Mucosa of stomach (tissue), 1 donor: ENCODE measurements at regions not wholly inside any gene's neighbourhood (a gene's known extent, or its start where the extent isn't known, plus 50 kb on each side); places are given as distances from the start of the nearest gene placed in this dataset.

Experiments
- H3K27me3 ChIP-seq: one replicate; pipeline ENCODE4 v1.7.0; 2013; ENCODE audit warnings: mild to moderate bottlenecking, low read length; ENCODE audit not compliant: control insufficient read depth, insufficient read depth
- H3K36me3 ChIP-seq: one replicate; pipeline ENCODE4 v1.7.0; 2013; ENCODE audit warnings: low read length; ENCODE audit not compliant: control insufficient read depth, insufficient read depth
- H3K4me1 ChIP-seq: one replicate; pipeline ENCODE4 v1.7.0; 2013; ENCODE audit warnings: mild to moderate bottlenecking, low read length; ENCODE audit not compliant: control insufficient read depth, insufficient read depth
- H3K4me3 ChIP-seq: one replicate; pipeline ENCODE4 v1.7.0; 2013; ENCODE audit warnings: low read length
- H3K9ac ChIP-seq: one replicate; pipeline ENCODE4 v1.7.0; 2013; ENCODE audit warnings: mild to moderate bottlenecking, low read length, moderate library complexity
- H3K9me3 ChIP-seq: one replicate; pipeline ENCODE4 v1.7.0; 2013; ENCODE audit warnings: mild to moderate bottlenecking, low read length, moderate library complexity; ENCODE audit not compliant: control insufficient read depth
- donor health status: Pancreatic carcinoma.

DNA sequence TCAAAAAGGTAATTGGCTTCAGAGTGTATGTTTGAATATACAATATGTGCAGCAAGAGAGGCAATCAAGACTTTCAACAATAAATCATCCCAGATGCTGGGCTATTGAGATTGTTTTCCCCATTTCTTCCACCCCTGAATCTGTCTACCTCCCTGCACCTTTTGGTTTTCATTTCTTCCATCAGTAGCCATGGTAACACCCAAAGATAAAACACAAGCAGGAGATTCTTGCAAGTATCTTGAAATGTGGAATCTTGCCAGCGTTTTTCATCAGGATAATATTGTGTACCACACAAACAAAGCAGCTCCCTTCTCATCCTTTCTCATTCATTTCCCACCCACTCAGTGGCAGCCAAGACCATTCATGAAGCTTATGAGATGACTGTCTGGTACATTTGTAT, 73.0 kb upstream of the NRSN1 start:
- Histone ChIP-seq H3K4me3 (no peak overlapping the region), H3K36me3 (no peaks in the 10 kb centered on the region), H3K27me3 (no peaks in the 10 kb centered on the region), H3K9ac (no peak overlapping the region), H3K9me3 (no peaks in the 10 kb centered on the region), H3K4me1 (no peaks in the 10 kb centered on the region)

- H3K36me3 ChIP-seq, result no peaks in the 10 kb centered on the region
- H3K9me3 ChIP-seq, result no peaks in the 10 kb centered on the region
- H3K4me3 ChIP-seq, result no peak overlapping the region
- H3K4me1 ChIP-seq, result no peaks in the 10 kb centered on the region
- no peak overlapping the region for H3K9ac ChIP-seq
- no peaks in the 10 kb centered on the region for H3K27me3 ChIP-seq
Measured at GRCh38 chr6:24054388-24054787, 71.6 kb upstream of the NRSN1 start.

- H3K9ac ChIP-seq, result no peak overlapping the region
- no peaks in the 10 kb centered on the region for H3K9me3 ChIP-seq
- H3K4me3 ChIP-seq, result no peak overlapping the region
Measured at GRCh38 chr6:24056567-24056966, 69.4 kb upstream of the NRSN1 start.

GRCh38 chr6:24057030-24057429, 69.0 kb upstream of the NRSN1 start:
- Histone ChIP-seq H3K4me1 (no peaks in the 10 kb centered on the region), H3K27me3 (no peaks in the 10 kb centered on the region), H3K9me3 (no peaks in the 10 kb centered on the region), H3K4me3 (no peak overlapping the region), H3K9ac (no peak overlapping the region), H3K36me3 (no peaks in the 10 kb centered on the region)

More at GRCh38 chr6:24056567-24056966, 69.4 kb upstream of the NRSN1 start:
- H3K27me3 ChIP-seq, result no peaks in the 10 kb centered on the region
- H3K36me3 ChIP-seq, result no peaks in the 10 kb centered on the region
- H3K4me1 ChIP-seq, result no peaks in the 10 kb centered on the region

DNA sequence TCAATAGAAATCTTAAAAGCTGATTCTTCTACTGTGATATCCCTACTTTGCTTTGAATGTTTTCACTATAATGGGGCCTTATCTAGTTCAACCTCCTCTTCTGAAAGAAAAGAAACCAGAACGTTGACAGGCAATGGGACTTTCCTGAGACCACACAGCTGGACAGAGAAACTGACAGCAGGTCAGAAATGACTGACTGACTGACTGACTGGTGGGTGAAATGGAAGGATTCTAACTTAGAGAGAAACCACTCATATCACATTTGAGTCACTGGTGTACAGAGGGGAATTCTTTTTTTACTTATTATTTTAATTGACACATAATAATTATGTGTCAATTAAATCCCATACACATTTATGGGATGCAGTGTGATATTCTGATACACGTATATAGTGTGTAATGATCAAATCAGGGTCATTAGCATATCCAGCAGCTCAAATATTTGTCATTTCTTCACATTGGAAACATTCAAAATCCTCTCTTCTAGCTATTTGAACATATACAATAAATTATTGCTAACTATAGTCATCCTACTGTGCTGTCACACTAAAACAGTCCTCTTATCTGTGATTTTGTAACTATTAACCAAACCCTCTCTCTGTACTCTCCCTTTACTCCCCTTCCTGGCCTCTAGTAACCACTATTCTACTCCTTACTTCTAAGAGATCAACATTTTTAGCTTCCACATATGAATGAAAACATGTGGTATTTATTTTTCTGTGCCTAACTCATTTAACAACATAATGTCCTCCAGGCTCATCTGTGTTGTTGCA, 64.8 kb upstream of the NRSN1 start:
- Histone ChIP-seq H3K9me3 (no peaks in the 10 kb centered on the region), H3K4me1 (no peaks in the 10 kb centered on the region), H3K4me3 (no peak overlapping the region), H3K27me3 (no peaks in the 10 kb centered on the region), H3K9ac (no peak overlapping the region), H3K36me3 (no peaks in the 10 kb centered on the region)

- Histone ChIP-seq H3K27me3 (no peaks in the 10 kb centered on the region), H3K4me1 (no peaks in the 10 kb centered on the region), H3K9ac (no peak overlapping the region), H3K36me3 (no peaks in the 10 kb centered on the region), H3K4me3 (no peak overlapping the region), H3K9me3 (no peaks in the 10 kb centered on the region)
Measured at GRCh38 chr6:24064106-24064505, 61.9 kb upstream of the NRSN1 start.

DNA sequence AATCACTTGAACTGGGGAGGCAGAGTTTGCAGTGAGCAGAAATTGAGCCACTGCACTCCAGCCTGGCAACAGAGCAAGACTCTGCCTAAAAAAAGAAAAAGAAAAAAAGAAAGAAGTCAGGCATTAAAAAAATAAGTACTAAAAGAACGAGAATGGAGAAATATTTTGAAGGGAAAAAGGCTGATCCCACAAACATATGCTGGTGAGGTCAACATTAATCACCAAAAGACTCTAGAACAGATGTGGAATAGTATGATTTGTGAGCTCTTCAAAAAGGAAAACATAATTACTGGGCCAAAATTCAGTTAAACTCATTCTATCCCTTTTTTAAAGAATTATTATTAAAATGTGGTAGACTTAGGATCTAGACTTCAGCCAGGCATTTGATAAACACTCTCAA, 61.2 kb upstream of the NRSN1 start:
- Histone ChIP-seq H3K4me1 (no peaks in the 10 kb centered on the region), H3K27me3 (no peaks in the 10 kb centered on the region), H3K9me3 (no peaks in the 10 kb centered on the region), H3K4me3 (no peak overlapping the region), H3K36me3 (no peaks in the 10 kb centered on the region), H3K9ac (no peak overlapping the region)

DNA sequence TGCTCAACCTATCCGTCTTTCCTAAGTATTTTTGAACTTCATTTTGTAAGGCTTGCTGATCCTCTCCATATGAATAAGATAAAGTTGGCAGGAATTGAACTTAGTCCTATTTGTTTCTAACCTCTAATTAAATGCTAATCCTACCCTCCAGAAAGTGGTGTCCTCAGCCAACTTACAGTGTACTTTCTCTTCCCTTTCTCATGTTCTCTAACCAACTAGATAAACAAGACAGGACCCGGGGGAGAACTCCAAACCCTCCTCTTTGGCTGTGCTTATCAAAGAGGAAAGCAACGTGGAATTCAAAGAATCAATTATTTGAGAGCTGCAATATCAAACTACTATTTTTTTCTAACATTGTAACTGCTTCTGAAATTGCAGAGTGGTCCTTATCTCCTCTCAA, 56.5 kb upstream of the NRSN1 start:
- Histone ChIP-seq H3K4me1 (no peaks in the 10 kb centered on the region), H3K4me3 (no peak overlapping the region), H3K27me3 (no peaks in the 10 kb centered on the region), H3K9ac (no peak overlapping the region), H3K36me3 (no peaks in the 10 kb centered on the region), H3K9me3 (no peaks in the 10 kb centered on the region)

DNA sequence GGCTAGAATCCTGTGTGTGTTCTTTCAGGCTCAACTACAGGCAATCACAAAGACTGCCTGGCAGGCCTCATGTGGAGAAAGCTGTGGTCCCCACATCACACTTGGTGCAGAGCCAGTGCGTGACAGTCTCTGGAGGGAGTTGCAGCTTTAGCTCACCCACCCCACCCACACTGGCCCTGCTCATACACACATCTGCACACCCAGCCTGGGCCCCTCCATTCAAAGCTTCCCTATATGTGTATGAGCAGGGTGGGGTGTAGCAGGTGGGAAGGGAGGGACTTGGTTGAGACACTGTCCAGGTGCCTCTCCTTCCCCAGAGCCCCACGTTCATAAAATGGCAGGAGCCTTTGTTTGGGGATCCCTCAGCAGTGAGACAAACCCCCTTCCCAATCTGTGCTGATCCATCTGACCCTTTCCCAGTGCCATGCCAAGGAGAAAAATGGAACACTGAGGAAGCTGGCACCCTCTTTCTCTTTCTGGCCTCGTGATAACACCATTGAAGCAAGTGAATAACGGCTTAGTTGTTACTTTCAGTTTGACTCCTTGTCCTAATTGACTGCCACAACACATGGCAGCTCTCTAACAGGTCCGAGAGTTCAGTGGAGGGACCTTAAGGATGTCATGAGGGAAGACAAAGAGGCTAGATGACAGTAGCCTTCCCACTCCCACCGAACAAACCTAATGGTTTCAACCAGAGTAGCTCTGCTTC, 53.8 kb upstream of the NRSN1 start:
- Histone ChIP-seq H3K9me3 (no peaks in the 10 kb centered on the region), H3K27me3 (no peaks in the 10 kb centered on the region), H3K4me3 (no peak overlapping the region), H3K9ac (no peak overlapping the region), H3K36me3 (no peaks in the 10 kb centered on the region), H3K4me1 (no peaks in the 10 kb centered on the region)

- Histone ChIP-seq H3K9me3 (no peaks in the 10 kb centered on the region), H3K4me3 (no peak overlapping the region), H3K27me3 (no peaks in the 10 kb centered on the region), H3K4me1 (no peaks in the 10 kb centered on the region), H3K9ac (no peak overlapping the region), H3K36me3 (no peaks in the 10 kb centered on the region)
Measured at GRCh38 chr6:24076011-24076410, 50.0 kb upstream of the NRSN1 start.
